Stimulated activated CD4-positive, alpha-beta T cell treated with anti-CD3 and anti-CD28 coated beads, Interleukin-2, amount 100 ng/mL, for 48 hours (primary cell): ENCODE measurements at regions not wholly inside any gene's neighbourhood (a gene's known extent, or its start where the extent isn't known, plus 50 kb on each side); places are given as distances from the start of the nearest gene placed in this dataset.

Experiments used
- DNase-seq, 2 donors: peaks; one replicate each; pipeline ENCODE4 v3.0.0-alpha.2; 2020

- DNase-seq: no peak
Measured at GRCh38 chr6:113491376-113491775, 365.8 kb upstream of the MARCKS start.

GRCh38 chr6:113493991-113494390 is 363.2 kb upstream of the MARCKS start:
- no peak for DNase-seq

- DNase-seq: no peak
Measured at GRCh38 chr6:113495521-113495920, 361.6 kb upstream of the MARCKS start.

- DNase-seq: no peak
Measured at GRCh38 chr6:113496166-113496565, 361.0 kb upstream of the MARCKS start.

- no peak for DNase-seq
Measured at GRCh38 chr6:113500221-113500620, 356.9 kb upstream of the MARCKS start.

GRCh38 chr6:113505084-113505699 is 352.0 kb upstream of the MARCKS start:
- DNase-seq: no peak

GRCh38 chr6:113508249-113508648 is 348.9 kb upstream of the MARCKS start:
- DNase-seq: no peak

- no peak for DNase-seq
Measured at GRCh38 chr6:113511100-113511499, 346.0 kb upstream of the MARCKS start.

GRCh38 chr6:113512576-113512975 is 344.6 kb upstream of the MARCKS start:
- no peak for DNase-seq

GRCh38 chr6:113513086-113513485 is 344.1 kb upstream of the MARCKS start:
- no peak for DNase-seq

- no peak for DNase-seq
Measured at GRCh38 chr6:113522376-113522775, 334.8 kb upstream of the MARCKS start.

- DNase-seq: no peak
Measured at GRCh38 chr6:113524826-113525225, 332.3 kb upstream of the MARCKS start.

- DNase-seq: no peak
Measured at GRCh38 chr6:113526553-113526952, 330.6 kb upstream of the MARCKS start.

GRCh38 chr6:113526995-113527394 is 330.1 kb upstream of the MARCKS start:
- no peak for DNase-seq

GRCh38 chr6:113528111-113528510 is 329.0 kb upstream of the MARCKS start:
- DNase-seq: no peak

- DNase-seq: no peak
Measured at GRCh38 chr6:113529196-113529595, 327.9 kb upstream of the MARCKS start.

- no peak for DNase-seq
Measured at GRCh38 chr6:113529879-113530278, 327.3 kb upstream of the MARCKS start.

GRCh38 chr6:113530769-113531168 is 326.4 kb upstream of the MARCKS start:
- DNase-seq: no peak

- DNase-seq: no peak
Measured at GRCh38 chr6:113539202-113539601, 317.9 kb upstream of the MARCKS start.

- no peak for DNase-seq
Measured at GRCh38 chr6:113539623-113540022, 317.5 kb upstream of the MARCKS start.

GRCh38 chr6:113540466-113540865 is 316.7 kb upstream of the MARCKS start:
- no peak for DNase-seq

GRCh38 chr6:113551168-113551567 is 306.0 kb upstream of the MARCKS start:
- no peak for DNase-seq

GRCh38 chr6:113556775-113557174 is 300.4 kb upstream of the MARCKS start:
- DNase-seq: no peak

GRCh38 chr6:113558431-113558830 is 298.7 kb upstream of the MARCKS start:
- no peak for DNase-seq

GRCh38 chr6:113558966-113559365 is 298.2 kb upstream of the MARCKS start:
- DNase-seq: no peak

- no peak for DNase-seq
Measured at GRCh38 chr6:113560376-113560775, 296.8 kb upstream of the MARCKS start.
